GM03348 (cell line): ENCODE measurements at regions not wholly inside any gene's neighbourhood (a gene's known extent, or its start where the extent isn't known, plus 50 kb on each side); places are given as distances from the start of the nearest gene placed in this dataset.

Source experiments
- DNase-seq: peaks from one replicate; pipeline ENCODE4 v3.0.0; 2012; ENCODE audit warnings: low spot score

DNA sequence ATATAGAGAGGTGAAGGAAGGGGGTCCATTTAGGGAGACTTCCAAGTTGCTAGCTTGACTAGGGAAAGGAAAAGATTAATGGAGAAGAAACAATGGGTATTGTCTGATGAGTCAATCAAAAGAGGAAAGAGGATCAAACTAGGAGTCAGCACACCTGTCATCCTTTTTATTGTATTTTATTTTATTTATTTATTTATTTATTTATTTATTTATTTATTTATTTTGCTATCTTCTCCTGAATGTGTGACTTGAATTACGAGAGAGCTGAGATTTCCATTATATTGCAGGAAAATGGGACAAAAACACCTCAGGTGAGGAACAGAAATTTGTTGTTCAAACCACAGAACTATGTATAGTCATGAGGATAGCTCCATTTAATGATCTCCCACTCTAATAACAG is 58.9 kb downstream of the NUDT11 start:
- DNase-seq: no peak

DNA sequence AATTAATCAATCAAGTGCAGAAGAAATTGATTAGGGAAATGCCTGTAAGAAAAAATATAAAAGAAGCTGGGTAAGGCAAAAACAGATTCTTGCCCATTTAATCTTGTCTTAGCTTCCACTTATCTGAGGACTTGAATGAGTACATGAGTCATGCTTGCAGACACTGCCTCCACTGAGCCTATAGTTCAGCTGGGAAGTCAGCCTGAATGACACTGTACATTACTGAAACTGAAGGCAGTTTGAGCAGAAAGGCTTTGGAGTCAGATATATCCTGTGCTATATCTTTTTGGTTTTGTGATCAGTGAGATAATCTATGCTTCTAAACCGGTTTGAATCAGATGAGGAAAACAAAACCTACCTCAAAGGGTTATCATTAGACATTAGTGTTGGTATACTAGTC is 61.3 kb downstream of the NUDT11 start:
- DNase-seq: no peak

DNA sequence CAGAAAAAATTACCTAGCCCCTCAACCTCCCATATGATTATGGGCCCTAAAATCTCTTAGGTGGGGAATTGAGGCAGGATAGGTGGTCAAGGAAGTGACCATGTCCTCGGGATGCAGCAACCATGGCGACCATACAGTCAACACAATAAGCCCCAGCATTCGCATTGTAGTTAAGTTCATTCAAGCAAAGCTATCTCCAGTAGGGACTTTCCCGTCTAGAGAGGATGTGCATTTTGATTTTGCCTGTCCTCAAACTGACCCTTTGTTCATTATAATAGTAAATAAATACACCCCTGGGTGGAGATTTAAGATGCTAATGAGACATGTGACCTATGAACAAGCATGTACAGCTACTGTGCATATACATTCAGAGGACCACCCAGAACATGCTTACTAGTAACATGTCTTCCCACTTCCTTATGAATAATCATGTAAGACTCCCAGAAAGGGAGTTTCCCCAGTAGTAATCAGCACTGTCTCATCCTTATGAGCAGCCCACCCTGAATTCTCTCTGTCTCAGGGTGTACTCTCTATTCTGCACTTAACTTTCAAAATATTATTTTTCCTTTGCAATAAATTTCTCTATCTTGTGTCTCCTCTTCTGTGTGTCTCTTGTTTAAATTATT is 74.3 kb downstream of the NUDT11 start:
- DNase-seq: no peak

DNA sequence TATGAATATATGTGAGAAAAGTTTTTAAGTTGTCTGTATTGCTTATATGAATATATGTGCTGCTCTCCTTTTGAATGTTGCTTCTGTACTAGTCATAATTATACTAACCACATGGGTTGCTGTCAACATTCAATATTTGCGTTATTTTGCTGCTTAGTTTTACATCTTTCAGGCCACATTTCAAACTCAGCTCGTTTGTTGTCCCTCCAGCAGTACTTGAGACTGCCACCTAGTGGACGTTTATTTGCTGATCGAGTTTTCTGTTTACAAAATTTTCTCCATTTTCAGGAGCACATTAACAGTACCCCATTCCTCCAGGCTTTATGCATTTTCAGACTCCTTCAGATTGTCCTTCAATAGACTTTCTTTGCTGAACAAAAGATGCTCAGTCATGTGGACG is 75.8 kb downstream of the NUDT11 start:
- peak; percentile 33 for DNase-seq

DNA sequence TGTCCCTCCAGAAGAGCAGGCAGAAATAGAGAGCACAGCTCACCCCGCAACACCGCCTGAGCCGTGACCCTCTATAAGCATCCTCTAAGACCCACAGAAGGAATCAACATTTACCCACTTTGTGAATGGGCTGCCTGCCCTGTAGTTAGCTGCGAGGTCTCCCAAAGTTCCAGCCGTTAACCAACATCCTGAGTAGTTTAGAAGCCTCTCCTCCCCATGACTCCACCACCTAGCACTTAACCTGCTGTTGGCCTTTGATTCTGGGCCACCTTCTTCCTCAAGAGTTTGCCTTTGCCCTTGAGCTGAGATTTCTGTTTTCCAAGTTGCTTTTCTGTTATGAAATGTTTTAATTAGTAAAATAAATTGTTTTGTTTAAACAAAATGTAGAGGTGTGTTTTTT is 75.8 kb downstream of the NUDT10 start:
- DNase-seq: no peak

DNA sequence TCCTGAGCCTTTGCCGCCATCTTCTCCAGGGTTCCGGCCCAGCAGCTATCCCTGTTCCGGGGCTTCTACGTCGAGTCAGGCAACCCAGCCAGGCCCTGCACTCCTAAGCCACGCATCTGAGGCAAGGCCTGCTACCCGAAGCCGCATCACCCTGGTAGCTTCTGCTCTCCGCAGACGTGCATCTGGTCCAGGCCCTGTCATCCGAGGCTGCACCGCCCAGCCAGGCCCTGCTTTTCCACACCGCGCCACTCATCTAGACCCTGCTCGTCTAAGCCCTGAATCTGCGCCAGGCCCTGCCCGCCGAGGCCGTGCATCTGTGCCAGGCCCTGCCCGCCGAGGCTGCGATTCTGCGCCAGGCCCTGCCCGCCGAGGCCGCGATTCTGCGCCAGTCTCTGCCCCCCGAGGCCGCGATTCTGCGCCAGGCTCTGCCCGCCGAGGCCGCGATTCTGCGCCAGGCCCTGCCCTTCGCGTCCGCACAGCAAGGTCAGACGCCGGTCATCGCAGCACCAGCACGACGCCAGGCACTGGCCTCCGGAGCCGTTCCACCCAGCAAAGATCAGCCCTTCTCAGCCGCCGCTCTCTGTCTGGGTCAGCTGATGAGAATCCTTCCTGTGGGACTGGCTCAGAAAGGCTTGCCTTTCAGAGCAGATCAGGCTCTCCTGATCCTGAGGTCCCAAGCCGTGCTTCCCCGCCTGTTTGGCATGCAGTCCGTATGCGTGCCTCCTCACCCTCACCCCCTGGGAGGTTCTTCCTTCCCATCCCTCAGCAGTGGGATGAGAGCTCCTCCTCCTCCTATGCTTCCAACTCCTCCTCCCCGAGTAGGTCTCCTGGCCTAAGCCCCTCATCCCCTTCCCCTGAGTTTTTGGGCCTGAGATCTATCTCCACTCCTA is 75.1 kb downstream of the NUDT10 start:
- no peak for DNase-seq

DNA sequence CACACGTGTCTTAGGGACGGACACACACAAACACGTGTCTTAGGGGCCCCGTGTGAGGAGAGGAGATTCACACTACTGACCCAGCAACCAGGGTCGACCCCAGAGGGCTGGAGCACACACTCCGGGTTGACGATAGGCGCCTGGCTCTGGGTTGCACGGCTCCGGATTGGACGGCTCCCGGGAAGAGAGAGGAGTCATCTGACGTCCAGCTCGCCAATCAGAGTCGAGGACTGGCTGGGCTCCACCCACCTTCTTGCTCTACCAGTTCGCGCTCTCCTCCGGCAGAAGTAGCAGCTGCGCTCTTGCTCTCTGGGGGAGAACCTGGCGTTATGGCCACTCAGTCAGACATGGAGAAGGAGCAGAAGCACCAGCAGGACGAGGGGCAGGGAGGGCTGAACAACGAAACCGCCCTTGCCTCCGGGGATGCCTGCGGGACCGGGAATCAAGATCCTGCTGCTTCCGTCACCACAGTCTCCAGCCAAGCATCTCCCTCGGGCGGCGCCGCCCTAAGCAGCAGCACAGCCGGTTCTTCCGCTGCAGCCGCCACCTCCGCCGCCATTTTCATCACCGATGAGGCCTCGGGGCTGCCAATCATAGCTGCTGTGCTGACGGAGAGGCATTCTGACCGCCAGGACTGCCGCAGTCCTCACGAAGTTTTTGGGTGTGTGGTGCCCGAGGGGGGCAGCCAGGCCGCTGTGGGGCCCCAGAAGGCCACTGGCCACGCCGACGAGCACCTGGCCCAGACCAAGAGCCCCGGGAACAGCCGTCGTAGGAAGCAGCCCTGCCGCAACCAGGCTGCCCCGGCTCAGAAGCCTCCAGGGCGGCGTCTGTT is 74.3 kb downstream of the NUDT10 start:
- no peak for DNase-seq

DNA sequence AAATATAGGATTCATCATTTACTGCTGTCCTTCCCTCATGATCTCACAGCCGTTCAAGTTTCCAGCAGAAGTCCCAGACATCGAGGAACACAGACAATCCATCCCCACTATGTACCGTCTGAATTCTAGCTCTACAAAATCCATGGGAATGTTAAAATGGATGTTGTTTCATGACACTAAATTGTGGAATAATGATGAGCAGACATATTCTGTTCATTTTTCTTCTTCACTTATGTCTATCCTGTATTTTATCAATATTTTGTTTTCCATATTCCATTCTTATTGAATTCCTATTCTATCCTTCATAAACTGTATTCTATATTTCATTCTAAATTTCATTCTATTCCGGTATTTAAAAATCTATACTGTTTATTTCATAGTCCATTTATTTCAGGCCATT is 71.8 kb downstream of the NUDT10 start:
- no peak for DNase-seq

DNA sequence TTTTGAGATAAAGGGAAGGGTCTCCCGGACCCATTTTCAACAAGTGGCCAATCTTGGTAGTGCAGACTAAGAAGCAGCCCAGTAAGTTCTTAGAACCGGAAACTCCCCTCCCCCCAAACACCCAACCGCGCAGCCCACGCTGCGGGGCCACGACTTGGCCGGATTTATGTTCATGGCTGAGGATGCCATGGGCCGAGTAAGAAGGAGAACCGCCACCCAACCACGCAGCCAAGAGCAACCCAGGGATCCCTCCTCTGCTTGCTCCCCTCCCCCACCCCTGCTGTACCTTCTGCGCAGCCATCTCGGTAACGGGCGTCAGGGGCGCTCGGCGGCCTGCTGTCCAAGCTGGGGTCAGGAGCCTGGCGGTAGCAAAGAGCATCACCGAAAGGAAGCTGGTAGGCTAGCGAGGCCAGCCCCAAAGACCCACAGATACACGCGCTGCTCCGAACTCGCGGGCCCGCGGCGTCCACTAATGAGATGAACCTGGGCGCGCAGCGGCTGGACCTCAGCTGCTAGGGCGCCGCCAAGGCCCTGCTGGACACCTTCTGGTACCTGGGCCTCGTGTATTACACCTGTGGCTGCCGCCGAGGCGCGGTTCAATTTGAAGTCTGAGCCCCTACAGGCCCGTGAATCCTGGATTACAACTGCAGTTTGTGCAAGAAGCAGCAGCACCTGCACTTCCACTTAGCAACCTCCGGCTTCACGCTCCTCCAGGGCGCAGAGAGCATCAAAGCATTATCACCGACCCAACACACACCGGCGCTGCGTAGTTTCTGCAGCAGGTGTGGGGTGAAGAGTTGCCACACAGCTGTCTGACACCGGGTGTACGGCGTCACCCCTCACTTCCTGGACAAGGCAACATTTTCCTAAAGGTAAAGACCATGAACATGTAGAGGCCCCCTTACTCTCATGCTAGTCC is 63.4 kb downstream of the NUDT10 start:
- DNase-seq: peak; percentile 4

DNA sequence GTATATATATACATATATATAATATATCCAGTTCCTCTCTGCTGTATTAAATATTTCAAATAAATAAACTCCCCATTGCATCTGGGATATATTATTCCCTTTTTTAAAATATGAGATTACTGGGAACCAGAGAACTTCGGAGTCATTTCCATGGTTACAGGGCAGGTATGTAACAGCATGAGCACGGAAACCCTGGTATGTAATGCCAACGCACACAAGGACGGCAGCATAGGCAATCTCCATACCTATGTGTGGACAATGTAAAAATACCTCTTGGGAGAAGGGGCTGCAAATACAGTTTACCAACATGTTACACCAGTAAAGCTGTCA is 62.8 kb downstream of the NUDT10 start:
- no peak for DNase-seq
